Stomach (tissue), 4 donors: ENCODE measurements at regions not wholly inside any gene's neighbourhood (a gene's known extent, or its start where the extent isn't known, plus 50 kb on each side); places are given as distances from the start of the nearest gene placed in this dataset.

Experiments
- CTCF ChIP-seq, 7 experiments: fragments of 450-650 bp in 4 of 7; fragments of 200-600 bp in 3 of 7; sonication (generic) in 3 of 7; IDR thresholded peaks; one replicate each; pipeline ENCODE4 v1.5.1; 2016 to 2019; ENCODE audit warnings: antibody characterized with exemption in 7 of 7, control low read depth in 2 of 7, mild to moderate bottlenecking in 1 of 7
- POLR2A ChIP-seq, 4 donors: fragments of 450-650 bp; IDR thresholded peaks; one replicate each; pipeline ENCODE4 v1.6.1; 2016; ENCODE audit warnings: antibody characterized with exemption in 4 of 4, control low read depth in 2 of 4, mild to moderate bottlenecking in 1 of 4, moderate library complexity in 1 of 4

GRCh38 chr2:59724746-59725145 lies 828.7 kb downstream of the BCL11A start:
- TF ChIP-seq CTCF (IDR thresholded peaks at IDR 0.05) (no peak), POLR2A (IDR thresholded peaks at IDR 0.05) (no peak)
